ENCODE measurements at regions not wholly inside any gene's neighbourhood (a gene's known extent, or its start where the extent isn't known, plus 50 kb on each side); places are given as distances from the start of the nearest gene placed in this dataset.

- intact Hi-C loops (cut with micrococcal nuclease): no loop called here
- POLR2A ChIA-PET: no interaction called here
- Mint-ChIP-seq H3K4me3 (ENCODE audit: unreplicated experiment) (no peak overlapping the region), H3K9me3 (ENCODE audit: unreplicated experiment) (peaks cover 10% of the 10 kb centered on the region), H3K36me3 (ENCODE audit: insufficient read depth, unreplicated experiment) (no peaks in the 10 kb centered on the region), H3K27me3 (ENCODE audit: insufficient read depth, unreplicated experiment) (no peaks in the 10 kb centered on the region), H3K27ac (ENCODE audit: low read depth, unreplicated experiment) (no peak overlapping the region), H3K4me1 (ENCODE audit: insufficient read depth, unreplicated experiment) (no peaks in the 10 kb centered on the region)
- no peak for TF ChIP-seq CTCF (IDR thresholded peaks at IDR 0.05; ENCODE audit: unreplicated experiment)
- no TSS peak for BruUV-seq (replicated peaks)
- CTCF ChIA-PET: no interaction called here
- no peak for DNase-seq (ENCODE audit: unreplicated experiment)
These were observed 339.9 kb downstream of the BMPER start for GRCh38 chr7:34245246-34245645.

- ChIA-PET CTCF (interaction anchor here (1.1 to 1.4 kb wide), 2 partner anchors 11 to 113 kb away, joined by 4 read pairs; no protein-coding TSS in a partner anchor), POLR2A (interaction anchor here (0.7 to 1.0 kb wide), 2 partner anchors 52 to 498 kb away, joined by 3 read pairs; no protein-coding TSS in a partner anchor)
- BruUV-seq (replicated peaks): no TSS peak
- no peaks in the 10 kb centered on the region for H3K27me3 Mint-ChIP-seq (ENCODE audit: insufficient read depth, unreplicated experiment)
- no peaks in the 10 kb centered on the region for H3K36me3 Mint-ChIP-seq (ENCODE audit: insufficient read depth, unreplicated experiment)
- no peak overlapping the region for H3K4me3 Mint-ChIP-seq (ENCODE audit: unreplicated experiment)
- no peak for TF ChIP-seq CTCF (IDR thresholded peaks at IDR 0.05; ENCODE audit: unreplicated experiment)
- H3K27ac Mint-ChIP-seq (ENCODE audit: low read depth, unreplicated experiment): no peak overlapping the region
- H3K9me3 Mint-ChIP-seq (ENCODE audit: unreplicated experiment): peaks cover 10% of the 10 kb centered on the region
- no peaks in the 10 kb centered on the region for H3K4me1 Mint-ChIP-seq (ENCODE audit: insufficient read depth, unreplicated experiment)
- peak; percentile 48 for DNase-seq (ENCODE audit: unreplicated experiment)
- intact Hi-C loops (cut with micrococcal nuclease): no loop called here
These were observed 342.1 kb downstream of the BMPER start for GRCh38 chr7:34247468-34247867.

GRCh38 chr7:34249192-34249591 is 343.9 kb downstream of the BMPER start:
- intact Hi-C loops (cut with micrococcal nuclease): no loop called here
- ChIA-PET CTCF (interaction anchor here (0.5 to 1.3 kb wide), 4 partner anchors 10 to 354 kb away, joined by 3 to 5 read pairs (median 3); no protein-coding TSS in a partner anchor), POLR2A (interaction anchor here (1.0 kb wide), 1 partner anchor 317 kb away, joined by 4 read pairs; no protein-coding TSS in a partner anchor)
- Mint-ChIP-seq H3K9me3 (ENCODE audit: unreplicated experiment) (peaks cover 8% of the 10 kb centered on the region), H3K36me3 (ENCODE audit: insufficient read depth, unreplicated experiment) (no peaks in the 10 kb centered on the region), H3K27ac (ENCODE audit: low read depth, unreplicated experiment) (no peak overlapping the region), H3K4me1 (ENCODE audit: insufficient read depth, unreplicated experiment) (no peaks in the 10 kb centered on the region), H3K4me3 (ENCODE audit: unreplicated experiment) (no peak overlapping the region), H3K27me3 (ENCODE audit: insufficient read depth, unreplicated experiment) (no peaks in the 10 kb centered on the region)
- no peak for DNase-seq (ENCODE audit: unreplicated experiment)
- no TSS peak for BruUV-seq (replicated peaks)
- TF ChIP-seq CTCF (IDR thresholded peaks at IDR 0.05; ENCODE audit: unreplicated experiment): no peak

GRCh38 chr7:34260279-34260678 is 354.9 kb downstream of the BMPER start:
- Mint-ChIP-seq H3K27ac (ENCODE audit: low read depth, unreplicated experiment) (no peak overlapping the region), H3K36me3 (ENCODE audit: insufficient read depth, unreplicated experiment) (no peaks in the 10 kb centered on the region), H3K27me3 (ENCODE audit: insufficient read depth, unreplicated experiment) (no peaks in the 10 kb centered on the region), H3K9me3 (ENCODE audit: unreplicated experiment) (no peaks in the 10 kb centered on the region), H3K4me3 (ENCODE audit: unreplicated experiment) (no peak overlapping the region), H3K4me1 (ENCODE audit: insufficient read depth, unreplicated experiment) (peaks cover 13% of the 10 kb centered on the region)
- peak; percentile 90 for DNase-seq (ENCODE audit: unreplicated experiment)
- no TSS peak for BruUV-seq (replicated peaks)
- CTCF ChIA-PET: interaction anchor here (0.7 kb wide), 2 partner anchors 170 to 394 kb away, joined by 3 to 4 read pairs; no protein-coding TSS in a partner anchor
- no peak for TF ChIP-seq CTCF (IDR thresholded peaks at IDR 0.05; ENCODE audit: unreplicated experiment)
- POLR2A ChIA-PET: interaction anchor here (0.7 to 1.1 kb wide), 2 partner anchors 180 to 389 kb away, joined by 3 read pairs; no protein-coding TSS in a partner anchor
- intact Hi-C loops (cut with micrococcal nuclease): no loop called here

Data from MCF 10A (cell line).